NCI-H82 treated with DMSO at 0.1 percent for 48 hours (cell line): ENCODE measurements at regions not wholly inside any gene's neighbourhood (a gene's known extent, or its start where the extent isn't known, plus 50 kb on each side); places are given as distances from the start of the nearest gene placed in this dataset.
A peak's percentile ranks its signal among the peaks of the same experiment; 100 is the strongest.
"Not testable (repeated sequence)": the region's sequence is repeated elsewhere in the genome, so short reads cannot be mapped to it uniquely, and the experiment has no call there.

ENCODE experiments used
- DNase-seq: peaks from one replicate; lab custom pipeline; 2025; ENCODE audit not compliant: unreplicated experiment; lab: John Stamatoyannopoulos, UW

- no peak for DNase-seq
Measured at GRCh38 chr3:159038405-159038804, 236.6 kb downstream of the MFSD1 start.

GRCh38 chr3:159039286-159039685 lies 237.4 kb downstream of the MFSD1 start:
- no peak for DNase-seq

GRCh38 chr3:159045279-159045885 lies 243.5 kb downstream of the MFSD1 start:
- no peak for DNase-seq

- DNase-seq: no peak
Measured at GRCh38 chr3:159047361-159047760, 245.5 kb downstream of the MFSD1 start.

- not testable (repeated sequence) for DNase-seq
Measured at GRCh38 chr3:159052494-159052893, 250.6 kb downstream of the MFSD1 start.

- no peak for DNase-seq
Measured at GRCh38 chr3:159057621-159058020, 255.8 kb downstream of the MFSD1 start.

- DNase-seq: no peak
Measured at GRCh38 chr3:159058859-159059258, 257.0 kb downstream of the MFSD1 start.

GRCh38 chr3:159059395-159059794 lies 257.5 kb downstream of the MFSD1 start:
- no peak for DNase-seq

GRCh38 chr3:159062734-159063410 lies 261.0 kb downstream of the MFSD1 start:
- DNase-seq: no peak

GRCh38 chr3:159069091-159069490 lies 267.2 kb downstream of the MFSD1 start, which contains the start of gene IQCJ:
TSS of gene IQCJ (plus strand) at chr3:159069319.
- no peak for DNase-seq

GRCh38 chr3:159069866-159070425 lies 268.1 kb downstream of the MFSD1 start:
- DNase-seq: no peak

GRCh38 chr3:159074756-159075701 lies 273.2 kb downstream of the MFSD1 start:
- DNase-seq: no peak

GRCh38 chr3:159077860-159078259 lies 276.0 kb downstream of the MFSD1 start:
- no peak for DNase-seq

- DNase-seq: no peak
Measured at GRCh38 chr3:159080256-159080655, 278.4 kb downstream of the MFSD1 start.

- DNase-seq: no peak
Measured at GRCh38 chr3:159080821-159081220, 279.0 kb downstream of the MFSD1 start.

GRCh38 chr3:159082519-159082918 lies 280.7 kb downstream of the MFSD1 start:
- DNase-seq: no peak

- DNase-seq: no peak
Measured at GRCh38 chr3:159091936-159092335, 290.1 kb downstream of the MFSD1 start.

- peak; percentile 93 for DNase-seq
Measured at GRCh38 chr3:159102001-159102400, 300.1 kb downstream of the MFSD1 start.

- DNase-seq: no peak
Measured at GRCh38 chr3:159112724-159113123, 310.9 kb downstream of the MFSD1 start.

GRCh38 chr3:159113221-159113875 lies 311.5 kb downstream of the MFSD1 start:
- DNase-seq: no peak

GRCh38 chr3:159114582-159114981 lies 312.7 kb downstream of the MFSD1 start:
- no peak for DNase-seq
